Uterus (tissue), 2 donors: ENCODE measurements at regions not wholly inside any gene's neighbourhood (a gene's known extent, or its start where the extent isn't known, plus 50 kb on each side); places are given as distances from the start of the nearest gene placed in this dataset.

Experiments used
- CTCF ChIP-seq, 4 experiments: fragments of 200-600 bp in 2 of 4; fragments of 450-650 bp in 2 of 4; sonication (generic) in 2 of 4; IDR thresholded peaks; one replicate each; pipeline ENCODE4 v1.5.1; 2016 to 2019; ENCODE audit warnings: antibody characterized with exemption in 4 of 4, mild to moderate bottlenecking in 2 of 4, moderate library complexity in 1 of 4
- POLR2A ChIP-seq, 2 donors: fragments of 450-650 bp; IDR thresholded peaks; one replicate each; pipeline ENCODE4 v1.6.1; 2016; ENCODE audit warnings: antibody characterized with exemption in 2 of 2, mild to moderate bottlenecking in 1 of 2, moderate library complexity in 1 of 2

GRCh38 chr6:114550316-114550715 lies 207.5 kb upstream of the HS3ST5 start:
- TF ChIP-seq CTCF (IDR thresholded peaks at IDR 0.05) (no peak), POLR2A (IDR thresholded peaks at IDR 0.05) (no peak)
